GM12878 (cell line): ENCODE measurements at regions not wholly inside any gene's neighbourhood (a gene's known extent, or its start where the extent isn't known, plus 50 kb on each side); places are given as distances from the start of the nearest gene placed in this dataset.

ENCODE experiments used
- CTCF ChIP-seq, 3 experiments: IDR thresholded peaks in 2 of 3; conservative IDR thresholded peaks in 1 of 3; 2 replicates each; pipeline ENCODE4 v1.5.1; 2011; ENCODE audit warnings: low read depth in 3 of 3, low read length in 3 of 3, mild to moderate bottlenecking in 3 of 3, control low read depth in 2 of 3, moderate library complexity in 2 of 3, inconsistent platforms in 1 of 3, mixed read lengths in 1 of 3; ENCODE audit not compliant: control insufficient read depth in 2 of 3, insufficient read depth in 1 of 3; ENCODE audit errors: extremely low read depth in 1 of 3
- MAX ChIP-seq: IDR thresholded peaks from 2 replicates; pipeline ENCODE4 v1.6.1; 2012; ENCODE audit warnings: low read depth, low read length, improper control_type of control experiment
- STAT1 ChIP-seq: fragments of 450-650 bp; conservative IDR thresholded peaks from 2 replicates; pipeline ENCODE4 v1.6.1; 2014; ENCODE audit warnings: antibody characterized with exemption, mild to moderate bottlenecking

GRCh38 chr15:53453253-53454105 is 306.0 kb downstream of the WDR72 start:
- no peak for TF ChIP-seq CTCF (IDR thresholded peaks at IDR 0.05 in 2 of 3, conservative IDR thresholded peaks at IDR 0.05 in 1 of 3; ENCODE audit: control insufficient read depth in 2 of 3, extremely low read depth in 1 of 3, insufficient read depth in 1 of 3, low read depth in 3 of 3, low read length in 3 of 3)
- TF ChIP-seq STAT1: no peak
- TF ChIP-seq MAX: no peak
